ENCODE measurements at regions not wholly inside any gene's neighbourhood (a gene's known extent, or its start where the extent isn't known, plus 50 kb on each side); places are given as distances from the start of the nearest gene placed in this dataset.

- no peak for TF ChIP-seq CTCF (IDR thresholded peaks at IDR 0.05)
- Histone ChIP-seq H3K27me3 (no peaks in the 10 kb centered on the region), H3K4me3 (no peak overlapping the region), H3K9me3 (no peaks in the 10 kb centered on the region), H3K36me3 (no peaks in the 10 kb centered on the region), H3K4me1 (no peaks in the 10 kb centered on the region), H3K27ac (no peak overlapping the region)
- DNase-seq = no peak
- intact Hi-C loops (cut with DNase I; ENCODE audit: low total_unique reads) = no loop called here
These were observed 88.8 kb upstream of the API5 start for GRCh38 chr11:43223026-43223425.

GRCh38 chr11:43234881-43235280, 76.9 kb upstream of the API5 start:
- intact Hi-C loops (cut with DNase I; ENCODE audit: low total_unique reads) = no loop called here
- no peaks in the 10 kb centered on the region for H3K27me3 ChIP-seq
- H3K4me1 ChIP-seq = no peaks in the 10 kb centered on the region
- H3K27ac ChIP-seq = no peak overlapping the region
- H3K4me3 ChIP-seq = no peak overlapping the region
- TF ChIP-seq CTCF (IDR thresholded peaks at IDR 0.05) = no peak
- no peaks in the 10 kb centered on the region for H3K36me3 ChIP-seq
- no peak for DNase-seq
- H3K9me3 ChIP-seq = no peaks in the 10 kb centered on the region

- TF ChIP-seq CTCF (IDR thresholded peaks at IDR 0.05) = no peak
- no peak for DNase-seq
- Histone ChIP-seq H3K9me3 (no peaks in the 10 kb centered on the region), H3K4me3 (no peak overlapping the region), H3K4me1 (no peaks in the 10 kb centered on the region), H3K27me3 (no peaks in the 10 kb centered on the region), H3K27ac (no peak overlapping the region), H3K36me3 (no peaks in the 10 kb centered on the region)
- intact Hi-C loops (cut with DNase I; ENCODE audit: low total_unique reads) = no loop called here
These were observed 73.5 kb upstream of the API5 start for GRCh38 chr11:43238341-43238740.

GRCh38 chr11:43239791-43240190, 72.0 kb upstream of the API5 start:
- H3K27ac ChIP-seq = no peak overlapping the region
- no peaks in the 10 kb centered on the region for H3K36me3 ChIP-seq
- TF ChIP-seq CTCF (IDR thresholded peaks at IDR 0.05) = no peak
- intact Hi-C loops (cut with DNase I; ENCODE audit: low total_unique reads) = no loop called here
- DNase-seq = no peak
- no peaks in the 10 kb centered on the region for H3K9me3 ChIP-seq
- no peaks in the 10 kb centered on the region for H3K4me1 ChIP-seq
- no peaks in the 10 kb centered on the region for H3K27me3 ChIP-seq
- H3K4me3 ChIP-seq = no peak overlapping the region

GRCh38 chr11:43242401-43242800, 69.4 kb upstream of the API5 start:
- Histone ChIP-seq H3K27ac (no peak overlapping the region), H3K9me3 (no peaks in the 10 kb centered on the region), H3K27me3 (no peaks in the 10 kb centered on the region), H3K4me1 (no peaks in the 10 kb centered on the region), H3K36me3 (no peaks in the 10 kb centered on the region), H3K4me3 (no peak overlapping the region)
- no peak for TF ChIP-seq CTCF (IDR thresholded peaks at IDR 0.05)
- DNase-seq = no peak
- intact Hi-C loops (cut with DNase I; ENCODE audit: low total_unique reads) = no loop called here

GRCh38 chr11:43243927-43244326, 67.9 kb upstream of the API5 start:
- DNase-seq = no peak
- Histone ChIP-seq H3K36me3 (no peaks in the 10 kb centered on the region), H3K27ac (no peak overlapping the region), H3K4me1 (no peaks in the 10 kb centered on the region), H3K4me3 (no peak overlapping the region), H3K9me3 (no peaks in the 10 kb centered on the region), H3K27me3 (peaks cover 0 to 2% of the 10 kb centered on the region in 2 donors)
- TF ChIP-seq CTCF (IDR thresholded peaks at IDR 0.05) = no peak
- intact Hi-C loops (cut with DNase I; ENCODE audit: low total_unique reads) = no loop called here

All from tibial artery (tissue), 4 donors.